Suprapubic skin (tissue), 4 donors: ENCODE measurements at regions not wholly inside any gene's neighbourhood (a gene's known extent, or its start where the extent isn't known, plus 50 kb on each side); places are given as distances from the start of the nearest gene placed in this dataset.
"Not testable (repeated sequence)": the region's sequence is repeated elsewhere in the genome, so short reads cannot be mapped to it uniquely, and the experiment has no call there.

ENCODE experiments used
- DNase-seq, 2 donors: peaks; one replicate each; pipeline ENCODE4 v3.0.0-alpha.2; 2019; ENCODE audit warnings: low spot score in 2 of 2
- H3K27ac ChIP-seq: fragments of 200-600 bp; sonication (generic); one replicate; pipeline ENCODE4 v1.5.1; 2019
- H3K27me3 ChIP-seq: fragments of 200-600 bp; sonication (generic); one replicate; pipeline ENCODE4 v1.5.1; 2019
- H3K36me3 ChIP-seq: fragments of 200-600 bp; sonication (generic); one replicate; pipeline ENCODE4 v1.5.1; 2019
- H3K4me1 ChIP-seq: fragments of 200-600 bp; sonication (generic); one replicate; pipeline ENCODE4 v1.5.1; 2019
- H3K4me3 ChIP-seq: fragments of 200-600 bp; sonication (generic); one replicate; pipeline ENCODE4 v1.5.1; 2019; ENCODE audit warnings: mild to moderate bottlenecking
- H3K9me3 ChIP-seq: fragments of 200-600 bp; sonication (generic); one replicate; pipeline ENCODE4 v1.5.1; 2019
- EP300 ChIP-seq: sonication (generic); formaldehyde crosslinking; IDR thresholded peaks from one replicate; pipeline ENCODE4 v1.6.1; 2017; ENCODE audit warnings: antibody characterized with exemption
- POLR2A ChIP-seq, 2 donors: fragments of 450-650 bp; IDR thresholded peaks; one replicate each; pipeline ENCODE4 v1.6.1; 2017; ENCODE audit warnings: antibody characterized with exemption in 2 of 2, mild to moderate bottlenecking in 2 of 2, moderate library complexity in 2 of 2
- POLR2AphosphoS5 ChIP-seq, 3 donors: sonication (generic); formaldehyde crosslinking; IDR thresholded peaks; one replicate each; pipeline ENCODE4 v1.6.1; 2017; ENCODE audit warnings: antibody characterized with exemption in 3 of 3
- WGBS: methylation state at CpG from one replicate; pipeline ENCODE4 v1.1.5; 2018; 5-methylcytosine and 5-hydroxymethylcytosine counted together
- TF ChIP-seq, protein P1 (sequence below), 2 donors: fragments of 200-600 bp in 1 of 2; fragments of 450-650 bp in 1 of 2; sonication (generic) in 1 of 2; IDR thresholded peaks; one replicate each; pipeline ENCODE4 v1.5.1; 2016 to 2019; ENCODE audit warnings: antibody characterized with exemption in 2 of 2, mild to moderate bottlenecking in 1 of 2, moderate library complexity in 1 of 2

- H3K4me3 ChIP-seq: no peak overlapping the region
- no peaks in the 10 kb centered on the region for H3K9me3 ChIP-seq
- H3K4me1 ChIP-seq: no peaks in the 10 kb centered on the region
- H3K36me3 ChIP-seq: no peaks in the 10 kb centered on the region
- H3K27me3 ChIP-seq: no peaks in the 10 kb centered on the region
- WGBS: 87% methylated on average over 1 of the region's 1 CpG
- no peak for DNase-seq
- no peak overlapping the region for H3K27ac ChIP-seq
- TF ChIP-seq, protein P1, sequence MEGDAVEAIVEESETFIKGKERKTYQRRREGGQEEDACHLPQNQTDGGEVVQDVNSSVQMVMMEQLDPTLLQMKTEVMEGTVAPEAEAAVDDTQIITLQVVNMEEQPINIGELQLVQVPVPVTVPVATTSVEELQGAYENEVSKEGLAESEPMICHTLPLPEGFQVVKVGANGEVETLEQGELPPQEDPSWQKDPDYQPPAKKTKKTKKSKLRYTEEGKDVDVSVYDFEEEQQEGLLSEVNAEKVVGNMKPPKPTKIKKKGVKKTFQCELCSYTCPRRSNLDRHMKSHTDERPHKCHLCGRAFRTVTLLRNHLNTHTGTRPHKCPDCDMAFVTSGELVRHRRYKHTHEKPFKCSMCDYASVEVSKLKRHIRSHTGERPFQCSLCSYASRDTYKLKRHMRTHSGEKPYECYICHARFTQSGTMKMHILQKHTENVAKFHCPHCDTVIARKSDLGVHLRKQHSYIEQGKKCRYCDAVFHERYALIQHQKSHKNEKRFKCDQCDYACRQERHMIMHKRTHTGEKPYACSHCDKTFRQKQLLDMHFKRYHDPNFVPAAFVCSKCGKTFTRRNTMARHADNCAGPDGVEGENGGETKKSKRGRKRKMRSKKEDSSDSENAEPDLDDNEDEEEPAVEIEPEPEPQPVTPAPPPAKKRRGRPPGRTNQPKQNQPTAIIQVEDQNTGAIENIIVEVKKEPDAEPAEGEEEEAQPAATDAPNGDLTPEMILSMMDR (IDR thresholded peaks at IDR 0.05): no peak
- no peak for TF ChIP-seq POLR2AphosphoS5 (IDR thresholded peaks at IDR 0.05)
- TF ChIP-seq POLR2A (IDR thresholded peaks at IDR 0.05): no peak
- TF ChIP-seq EP300: no peak
Measured at GRCh38 chrX:73930300-73930699, 77.8 kb upstream of the XIST start.

DNA sequence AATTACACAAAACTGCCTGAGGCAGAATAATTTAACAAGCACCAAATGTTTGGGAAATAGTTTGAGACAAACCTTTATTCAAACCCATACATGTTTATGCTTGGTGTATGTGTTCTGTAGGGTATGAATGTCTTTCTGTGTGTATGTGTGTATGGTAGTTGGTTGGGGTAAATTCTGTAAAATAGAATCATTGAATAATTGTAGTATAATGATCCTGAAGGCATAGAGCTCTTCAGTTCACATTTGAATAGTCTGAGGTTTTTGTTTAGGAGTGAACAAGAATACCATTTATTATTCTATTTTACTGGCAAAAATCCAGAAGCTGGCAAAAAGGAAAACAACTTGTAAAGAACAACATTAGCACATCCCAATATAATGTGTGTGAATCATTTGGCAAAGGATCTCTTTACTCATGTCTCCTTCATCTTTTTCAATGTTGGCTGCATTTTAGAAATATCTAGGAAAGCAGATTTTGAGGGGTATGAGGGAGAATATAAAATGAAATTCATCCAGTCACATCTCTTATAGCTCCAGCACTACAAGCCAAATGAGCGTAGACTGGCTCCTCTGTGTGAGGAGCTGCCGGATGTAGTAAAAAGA is 70.4 kb upstream of the XIST start:
- H3K27me3 ChIP-seq: no peaks in the 10 kb centered on the region
- H3K9me3 ChIP-seq: no peaks in the 10 kb centered on the region
- no peak overlapping the region for H3K4me3 ChIP-seq
- H3K4me1 ChIP-seq: no peaks in the 10 kb centered on the region
- no peaks in the 10 kb centered on the region for H3K36me3 ChIP-seq
- 71% methylated on average over 2 of the region's 2 CpGs for WGBS
- no peak overlapping the region for H3K27ac ChIP-seq
- no peak for TF ChIP-seq EP300
- no peak for TF ChIP-seq POLR2A (IDR thresholded peaks at IDR 0.05)
- TF ChIP-seq, protein P1 (IDR thresholded peaks at IDR 0.05): no peak
- no peak for TF ChIP-seq POLR2AphosphoS5 (IDR thresholded peaks at IDR 0.05)
- no peak for DNase-seq

- H3K4me1 ChIP-seq: no peaks in the 10 kb centered on the region
- H3K27me3 ChIP-seq: no peaks in the 10 kb centered on the region
- no peaks in the 10 kb centered on the region for H3K36me3 ChIP-seq
- no peaks in the 10 kb centered on the region for H3K9me3 ChIP-seq
- no peak for DNase-seq
- 85% methylated on average over 2 of the region's 2 CpGs for WGBS
- TF ChIP-seq POLR2AphosphoS5 (IDR thresholded peaks at IDR 0.05): no peak
- TF ChIP-seq, protein P1 (IDR thresholded peaks at IDR 0.05): no peak
- no peak for TF ChIP-seq EP300
- TF ChIP-seq POLR2A (IDR thresholded peaks at IDR 0.05): no peak
- H3K4me3 ChIP-seq: no peak overlapping the region
- no peak overlapping the region for H3K27ac ChIP-seq
Measured at GRCh38 chrX:73916931-73917667, 64.6 kb upstream of the XIST start.

DNA sequence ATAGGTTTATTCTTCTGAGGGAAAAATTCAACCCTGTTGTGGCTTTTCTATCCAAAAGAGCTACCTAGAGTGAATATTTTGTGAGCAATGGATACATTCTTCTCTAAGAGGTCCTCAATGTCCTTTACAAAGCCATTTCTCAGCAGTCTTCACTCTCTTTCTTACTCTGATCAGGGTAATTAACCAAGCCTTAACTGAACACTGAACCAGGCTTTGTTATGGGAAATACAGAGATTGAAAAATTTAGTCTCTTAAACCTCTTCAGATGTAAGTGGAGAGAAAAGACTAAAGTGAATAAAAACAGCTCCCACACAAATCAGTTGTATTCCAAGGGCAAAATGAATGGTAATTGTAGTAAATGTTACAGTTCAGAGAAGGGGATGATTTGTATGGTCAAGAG is 64.0 kb upstream of the XIST start:
- Histone ChIP-seq H3K4me1 (no peaks in the 10 kb centered on the region), H3K4me3 (no peak overlapping the region), H3K27ac (no peak overlapping the region), H3K27me3 (no peaks in the 10 kb centered on the region), H3K9me3 (no peaks in the 10 kb centered on the region), H3K36me3 (no peaks in the 10 kb centered on the region)
- DNase-seq: no peak
- TF ChIP-seq, protein P1 (IDR thresholded peaks at IDR 0.05): no peak
- TF ChIP-seq POLR2AphosphoS5 (IDR thresholded peaks at IDR 0.05): no peak
- no peak for TF ChIP-seq EP300
- no peak for TF ChIP-seq POLR2A (IDR thresholded peaks at IDR 0.05)

DNA sequence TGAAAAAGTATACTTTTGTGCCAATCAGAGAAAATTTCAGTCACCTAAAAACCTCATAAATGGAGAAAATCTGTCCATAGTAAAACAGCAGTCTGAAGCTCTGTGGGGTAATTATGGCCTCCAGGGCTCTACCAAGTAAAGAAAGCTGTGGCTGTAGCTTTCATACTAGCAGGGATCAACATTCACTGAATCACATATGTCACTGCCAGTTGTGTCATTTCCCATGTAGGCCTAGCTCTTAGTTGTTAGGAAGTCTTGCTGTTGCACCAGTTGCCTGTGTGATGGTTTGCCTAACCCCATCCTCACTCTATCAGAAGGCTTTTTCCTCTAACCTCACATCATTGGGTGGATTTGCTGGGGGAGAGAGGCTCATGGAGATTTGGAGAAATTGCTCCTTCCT is 62.3 kb upstream of the XIST start:
- H3K27me3 ChIP-seq, DNase-seq, H3K4me3 ChIP-seq, H3K36me3 ChIP-seq, H3K4me1 ChIP-seq, H3K27ac ChIP-seq, H3K9me3 ChIP-seq: not testable (repeated sequence)
